CD4-positive, alpha-beta T cell treated with Interleukin-4 for 1 hour (primary cell): ENCODE measurements at regions not wholly inside any gene's neighbourhood (a gene's known extent, or its start where the extent isn't known, plus 50 kb on each side); places are given as distances from the start of the nearest gene placed in this dataset.
A peak's percentile ranks its signal among the peaks of the same experiment; 100 is the strongest.
"Not testable (repeated sequence)": the region's sequence is repeated elsewhere in the genome, so short reads cannot be mapped to it uniquely, and the experiment has no call there.

Experiments
- DNase-seq, 2 donors: peaks; one replicate each; pipeline ENCODE4 v3.0.0-alpha.2; 2020 to 2022

DNA sequence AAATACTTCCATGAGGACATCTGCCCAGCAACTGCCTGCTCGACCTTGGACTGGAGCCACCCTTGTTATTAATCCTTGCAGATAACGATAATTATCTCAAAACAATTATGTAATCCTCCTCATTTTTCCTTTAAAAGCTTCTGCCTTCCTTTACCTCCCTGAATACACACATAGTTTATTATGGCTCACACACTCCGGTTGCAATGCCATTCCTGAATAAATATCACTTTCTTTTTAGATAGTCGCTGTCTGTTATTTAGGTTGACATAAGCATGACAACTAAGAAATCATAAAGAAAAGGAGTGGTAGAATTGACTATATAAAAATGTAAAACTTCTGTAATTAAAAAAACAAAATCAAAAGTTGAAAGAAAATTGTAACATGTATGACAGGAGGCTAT lies 64.8 kb downstream of the B4GALT7 start:
- DNase-seq = not testable (repeated sequence)

DNA sequence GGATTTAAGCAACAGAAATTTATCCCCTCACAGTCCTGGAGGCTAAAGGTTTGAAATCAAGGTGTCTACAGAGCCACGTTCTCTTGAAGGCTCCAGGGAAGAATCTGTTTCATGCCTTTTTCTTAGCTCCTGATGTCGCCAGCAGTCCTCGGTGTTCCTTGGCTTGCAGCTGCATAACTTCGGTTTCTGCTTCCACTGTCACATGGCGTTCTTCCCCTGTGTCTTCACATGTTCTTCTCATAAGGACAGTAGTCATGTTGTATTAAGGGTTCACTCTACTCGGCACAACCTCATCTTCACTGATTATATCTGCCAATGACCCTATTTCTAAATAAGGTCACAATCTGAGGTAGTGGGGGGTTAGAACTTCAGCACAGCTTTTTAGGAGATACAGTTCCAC lies 65.2 kb downstream of the B4GALT7 start:
- DNase-seq = not testable (repeated sequence)

DNA sequence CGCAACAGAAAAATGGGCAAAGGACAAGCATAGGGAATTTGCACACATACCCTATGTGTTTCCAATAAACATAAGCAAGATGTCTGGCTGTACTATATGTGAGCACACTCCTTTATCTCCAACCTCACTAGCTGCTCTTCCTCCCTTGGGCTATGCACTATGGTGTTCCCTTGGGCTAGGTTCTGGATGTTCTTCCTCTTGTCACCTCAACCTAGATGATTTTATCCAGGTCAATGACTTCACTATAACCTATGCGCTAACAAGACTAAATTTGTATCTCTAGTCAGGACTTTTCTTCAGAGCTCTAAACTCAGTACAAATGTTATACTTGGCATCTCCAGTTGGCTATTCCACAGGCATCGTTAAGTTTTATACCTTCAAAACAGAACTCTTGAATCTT lies 66.0 kb downstream of the B4GALT7 start:
- not testable (repeated sequence) for DNase-seq

DNA sequence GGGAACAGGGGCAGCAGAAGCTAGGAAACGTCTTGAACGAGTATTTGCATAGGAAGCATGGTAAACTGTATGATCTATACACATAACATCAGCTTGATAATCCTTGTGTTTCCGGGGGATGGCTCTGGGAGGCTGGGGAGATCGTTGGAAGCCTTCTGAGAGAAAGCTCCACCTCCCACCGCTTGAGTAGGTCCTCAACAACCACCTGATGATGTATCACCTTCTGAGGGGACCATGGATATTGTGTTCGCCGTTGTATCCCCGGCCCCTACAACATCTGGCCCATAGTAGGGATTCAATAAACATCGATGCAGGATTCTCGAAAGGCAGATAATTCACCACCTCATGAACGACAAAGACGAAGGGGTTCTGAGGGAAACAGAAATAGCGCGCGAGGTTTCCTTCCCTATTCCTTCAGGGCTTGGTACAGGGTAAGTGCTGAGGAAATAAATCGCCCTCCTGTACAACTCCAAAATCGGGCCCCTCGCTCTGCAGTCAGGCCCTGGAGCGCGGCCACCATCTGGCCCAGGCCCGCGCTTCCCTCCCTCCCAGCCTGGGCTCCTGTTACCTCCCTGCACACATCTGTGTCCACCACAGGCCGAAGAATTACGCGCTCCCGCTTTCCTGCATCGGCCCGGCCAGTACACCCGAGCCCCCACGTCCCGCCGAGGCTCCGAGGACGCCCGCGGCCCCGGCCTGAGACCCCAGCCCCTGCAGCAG lies 71.3 kb downstream of the B4GALT7 start:
- not testable (repeated sequence) for DNase-seq

DNA sequence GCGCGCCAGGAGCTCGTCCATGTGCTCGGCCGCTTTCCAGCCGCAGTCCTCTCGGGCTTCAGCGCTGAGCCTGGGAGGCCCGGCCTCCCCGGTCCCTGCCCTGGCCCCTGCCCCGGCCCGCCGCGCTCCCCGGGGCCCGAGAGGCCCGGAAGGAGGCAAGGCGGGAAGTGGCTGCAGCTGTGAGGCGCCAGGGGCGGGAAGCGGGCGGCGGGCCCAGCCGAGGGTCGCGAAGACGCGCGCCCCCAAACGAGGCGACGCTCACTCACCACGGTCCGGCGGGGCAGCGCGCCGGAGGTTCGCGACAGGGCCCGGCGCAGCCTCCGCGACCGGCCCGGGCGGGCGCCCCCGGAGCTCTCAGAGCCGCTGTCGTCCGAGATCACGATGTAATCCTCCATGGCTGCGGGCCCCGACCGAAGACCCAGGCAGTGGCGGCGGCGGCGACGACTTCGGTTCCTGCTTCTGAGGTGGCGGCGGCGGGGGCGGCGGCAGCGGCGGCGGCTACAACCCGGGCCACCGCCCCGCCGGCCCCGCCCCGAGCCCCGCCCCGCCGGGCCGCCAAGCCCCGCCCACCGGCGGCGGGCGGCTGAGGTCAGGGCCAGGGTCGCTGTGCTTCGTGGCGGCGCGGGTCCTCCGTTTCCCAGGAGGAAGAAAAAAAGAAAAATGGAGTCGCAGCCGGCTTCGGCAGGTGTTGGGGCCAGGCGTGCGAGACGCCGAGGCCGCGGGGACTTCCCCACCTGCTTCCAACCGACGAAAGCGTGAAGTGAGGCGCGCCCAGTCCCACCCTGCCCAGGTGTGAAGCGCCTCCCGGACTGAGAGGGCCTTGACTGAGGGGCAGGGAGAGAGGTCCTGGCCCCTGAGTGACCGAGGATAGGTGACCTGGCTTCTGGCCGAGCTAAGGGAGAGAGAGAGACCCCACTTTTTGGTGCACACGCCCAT lies 72.1 kb downstream of the B4GALT7 start:
- DNase-seq = peak; percentile 73 to 76
